Central memory CD4-positive, alpha-beta T cell (primary cell): ENCODE measurements at regions not wholly inside any gene's neighbourhood (a gene's known extent, or its start where the extent isn't known, plus 50 kb on each side); places are given as distances from the start of the nearest gene placed in this dataset.

Source experiments
- DNase-seq: peaks from one replicate; pipeline ENCODE4 v3.0.0; 2022

- DNase-seq = no peak
Measured at GRCh38 chr2:120999377-121000097, 263.9 kb downstream of the GLI2 start.

GRCh38 chr2:121000804-121001203, 265.1 kb downstream of the GLI2 start:
- no peak for DNase-seq

GRCh38 chr2:121001641-121002040, 266.0 kb downstream of the GLI2 start:
- no peak for DNase-seq

- no peak for DNase-seq
Measured at GRCh38 chr2:121002597-121002996, 266.9 kb downstream of the GLI2 start.

GRCh38 chr2:121003391-121003790, 267.7 kb downstream of the GLI2 start:
- DNase-seq = no peak

- no peak for DNase-seq
Measured at GRCh38 chr2:121004359-121004758, 268.7 kb downstream of the GLI2 start.

GRCh38 chr2:121004950-121005349, 269.3 kb downstream of the GLI2 start:
- DNase-seq = no peak

GRCh38 chr2:121005453-121005852, 269.8 kb downstream of the GLI2 start:
- DNase-seq = no peak

- DNase-seq = no peak
Measured at GRCh38 chr2:121006743-121007489, 271.2 kb downstream of the GLI2 start.

- no peak for DNase-seq
Measured at GRCh38 chr2:121007490-121007853, 271.8 kb downstream of the GLI2 start.

- no peak for DNase-seq
Measured at GRCh38 chr2:121008975-121009374, 273.3 kb downstream of the GLI2 start.

- no peak for DNase-seq
Measured at GRCh38 chr2:121010998-121011397, 274.0 kb downstream of the TFCP2L1 start.

GRCh38 chr2:121014876-121015275, 270.1 kb downstream of the TFCP2L1 start:
- DNase-seq = no peak

- DNase-seq = no peak
Measured at GRCh38 chr2:121015971-121016485, 269.0 kb downstream of the TFCP2L1 start.

- DNase-seq = no peak
Measured at GRCh38 chr2:121017396-121017795, 267.6 kb downstream of the TFCP2L1 start.

GRCh38 chr2:121018136-121019061, 266.6 kb downstream of the TFCP2L1 start:
- no peak for DNase-seq

GRCh38 chr2:121019071-121019470, 265.9 kb downstream of the TFCP2L1 start:
- no peak for DNase-seq

GRCh38 chr2:121019756-121020155, 265.2 kb downstream of the TFCP2L1 start:
- no peak for DNase-seq

- no peak for DNase-seq
Measured at GRCh38 chr2:121021685-121022084, 263.3 kb downstream of the TFCP2L1 start.

GRCh38 chr2:121028577-121028976, 256.4 kb downstream of the TFCP2L1 start:
- no peak for DNase-seq

GRCh38 chr2:121030523-121030922, 254.5 kb downstream of the TFCP2L1 start:
- no peak for DNase-seq

- DNase-seq = no peak
Measured at GRCh38 chr2:121031568-121032340, 253.2 kb downstream of the TFCP2L1 start.
